ENCODE measurements at regions not wholly inside any gene's neighbourhood (a gene's known extent, or its start where the extent isn't known, plus 50 kb on each side); places are given as distances from the start of the nearest gene placed in this dataset.
"Not testable (repeated sequence)": the region's sequence is repeated elsewhere in the genome, so short reads cannot be mapped to it uniquely, and the experiment has no call there.

DNA sequence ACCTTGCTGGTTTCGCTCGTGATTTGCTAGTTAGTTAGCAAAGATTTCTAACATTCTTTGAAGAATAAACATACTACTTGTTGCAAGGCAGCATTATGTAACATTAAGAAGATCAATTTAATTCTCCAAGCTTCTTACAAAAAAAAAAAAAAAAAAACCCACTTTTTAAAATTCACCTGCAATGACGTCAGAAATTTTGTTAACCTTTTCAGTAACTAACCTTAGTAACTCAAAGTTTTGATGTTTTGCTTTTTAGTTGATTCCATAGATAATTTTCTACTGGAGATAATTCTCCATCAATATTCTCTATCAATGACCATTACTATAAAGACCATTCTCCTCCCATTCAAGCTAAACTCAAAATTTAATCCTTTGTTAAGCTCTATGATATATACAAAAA is 491.8 kb upstream of the TBL1XR1 start:
- no peak for FAIRE-seq

DNA sequence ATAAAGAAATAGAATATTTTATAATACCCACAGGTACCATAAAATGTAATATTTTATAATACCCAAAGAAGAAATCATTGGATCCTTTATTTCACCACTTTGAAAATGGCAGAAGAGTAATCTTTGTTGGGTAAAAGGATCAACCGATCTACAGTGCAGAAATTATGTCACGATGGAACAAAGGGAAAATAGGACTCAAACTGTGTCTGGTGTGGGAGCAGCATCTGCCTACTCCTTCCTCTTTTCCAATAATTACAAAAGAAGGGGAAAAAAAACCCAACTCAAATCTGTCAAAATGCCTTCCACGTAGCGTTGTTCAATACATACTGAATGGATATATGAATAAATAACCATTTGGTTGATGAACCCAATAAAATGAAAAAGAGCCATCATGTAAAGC is 492.6 kb upstream of the TBL1XR1 start:
- no peak for FAIRE-seq

GRCh38 chr3:177690306-177690705 is 493.0 kb upstream of the TBL1XR1 start:
- FAIRE-seq, result no peak

- no peak for FAIRE-seq
Observed at GRCh38 chr3:177692304-177692975, 495.2 kb upstream of the TBL1XR1 start.

DNA sequence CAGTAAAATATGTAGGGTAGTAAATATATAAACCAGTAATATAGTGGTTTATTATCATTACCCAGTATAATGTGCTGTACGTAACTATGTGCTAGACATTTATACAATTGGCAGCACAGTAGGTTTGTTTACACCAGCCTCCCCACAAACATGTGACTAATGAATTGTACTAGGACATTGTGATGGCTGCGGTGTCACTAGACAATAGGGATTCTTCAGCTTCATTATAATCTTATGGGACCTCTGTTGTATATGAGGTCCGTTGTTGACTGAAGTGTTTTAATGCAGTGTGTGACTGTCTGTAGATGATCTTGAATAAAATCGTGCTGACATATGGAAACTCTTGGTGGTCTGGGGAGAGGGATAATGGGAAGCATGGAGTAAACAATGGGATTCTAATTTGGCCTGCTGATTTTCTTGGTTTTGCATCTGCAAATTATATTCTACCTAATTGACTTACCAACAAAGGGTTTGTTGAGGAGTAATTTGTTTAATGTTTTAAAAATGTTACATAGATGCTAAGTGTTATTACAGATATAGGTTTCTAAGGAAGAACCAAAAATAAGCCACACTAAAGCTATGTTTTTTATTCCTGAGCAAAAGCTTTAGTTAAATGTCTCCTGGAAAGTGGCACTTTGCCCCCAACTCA is 496.5 kb upstream of the TBL1XR1 start:
- FAIRE-seq, result no peak

DNA sequence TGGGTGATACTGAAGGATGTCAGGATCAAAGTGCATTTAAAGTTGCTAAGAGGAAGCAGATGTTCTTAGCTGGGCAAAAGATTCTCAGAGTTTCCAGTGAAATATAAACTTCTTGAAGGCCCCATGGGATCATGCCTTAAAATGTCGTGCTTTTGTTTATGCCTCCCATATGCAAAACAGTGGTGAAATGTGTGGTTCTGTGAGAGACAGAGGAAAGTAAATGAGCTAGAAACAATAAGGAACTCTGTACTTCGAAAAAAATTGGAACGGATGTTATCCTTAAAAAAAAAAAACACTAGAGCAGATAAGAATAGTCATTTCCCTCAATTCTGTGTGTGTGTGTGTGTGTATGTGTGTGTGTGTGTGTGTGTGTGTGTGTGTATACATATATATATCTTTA is 497.0 kb upstream of the TBL1XR1 start:
- no peak for FAIRE-seq

GRCh38 chr3:177694951-177695350 is 497.7 kb upstream of the TBL1XR1 start:
- no peak for FAIRE-seq

- FAIRE-seq, result no peak
Observed at GRCh38 chr3:177700117-177700516, 502.8 kb upstream of the TBL1XR1 start.

DNA sequence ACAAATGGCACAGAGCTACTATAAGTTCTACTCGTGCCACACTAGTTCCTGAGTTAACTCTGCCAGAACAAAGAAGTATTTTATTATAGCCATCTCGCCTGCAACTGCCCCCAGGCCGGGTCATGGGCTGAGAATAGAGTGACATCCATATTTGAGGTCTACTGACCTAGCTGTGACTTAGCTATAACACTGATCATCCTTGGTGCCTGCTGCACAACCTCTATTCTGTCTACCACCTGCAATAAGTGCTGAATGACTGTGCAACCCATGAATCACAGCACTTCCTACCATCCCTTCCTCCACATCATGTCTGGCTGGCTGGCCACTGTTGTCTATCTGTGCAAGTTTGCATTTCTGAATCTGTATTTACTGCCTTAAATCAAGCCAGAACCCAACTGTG is 506.5 kb upstream of the TBL1XR1 start:
- no peak for FAIRE-seq

- FAIRE-seq, result no peak
Observed at GRCh38 chr3:177705976-177706823, 508.9 kb upstream of the TBL1XR1 start.

DNA sequence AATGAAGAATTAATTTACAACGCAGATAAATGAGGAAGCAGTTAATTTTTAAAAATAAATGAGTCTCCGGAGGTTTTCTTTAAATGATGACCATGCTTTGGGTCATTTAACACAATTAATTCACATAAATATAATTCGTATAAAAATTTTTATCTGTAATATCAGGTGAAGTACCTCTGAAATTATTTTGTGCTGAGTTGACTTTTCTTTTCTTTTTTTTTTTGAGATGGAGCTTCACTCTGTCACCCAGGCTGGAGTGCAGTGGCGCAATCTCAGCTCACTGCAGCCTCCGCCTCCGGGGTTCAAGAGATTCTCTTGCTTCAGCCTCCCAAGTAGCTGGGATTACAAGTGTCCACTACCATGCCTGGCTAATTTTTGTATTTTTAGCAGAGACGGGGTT is 512.2 kb upstream of the TBL1XR1 start:
- not testable (repeated sequence) for FAIRE-seq

- FAIRE-seq, result no peak
Observed at GRCh38 chr3:177710506-177710905, 513.2 kb upstream of the TBL1XR1 start.

DNA sequence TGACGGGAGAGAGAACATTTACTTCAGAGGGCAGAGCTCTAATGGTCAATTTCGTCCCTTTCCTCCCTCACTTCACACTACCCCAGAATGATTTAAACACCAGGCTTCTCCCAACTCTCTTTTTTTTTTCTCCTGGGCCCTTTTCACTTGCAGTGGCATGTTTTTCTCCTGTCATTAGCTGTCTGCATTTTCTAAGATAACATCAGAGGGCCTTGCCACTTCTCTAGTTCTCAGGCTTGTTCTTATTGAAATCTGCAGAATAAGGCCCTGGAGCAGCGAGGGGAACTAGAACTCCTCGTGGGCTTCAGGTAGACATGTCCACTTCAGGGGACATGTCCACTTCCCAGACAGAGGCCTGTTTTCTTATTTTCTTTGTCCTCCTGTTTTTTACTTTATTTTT is 514.4 kb upstream of the TBL1XR1 start:
- FAIRE-seq, result no peak

DNA sequence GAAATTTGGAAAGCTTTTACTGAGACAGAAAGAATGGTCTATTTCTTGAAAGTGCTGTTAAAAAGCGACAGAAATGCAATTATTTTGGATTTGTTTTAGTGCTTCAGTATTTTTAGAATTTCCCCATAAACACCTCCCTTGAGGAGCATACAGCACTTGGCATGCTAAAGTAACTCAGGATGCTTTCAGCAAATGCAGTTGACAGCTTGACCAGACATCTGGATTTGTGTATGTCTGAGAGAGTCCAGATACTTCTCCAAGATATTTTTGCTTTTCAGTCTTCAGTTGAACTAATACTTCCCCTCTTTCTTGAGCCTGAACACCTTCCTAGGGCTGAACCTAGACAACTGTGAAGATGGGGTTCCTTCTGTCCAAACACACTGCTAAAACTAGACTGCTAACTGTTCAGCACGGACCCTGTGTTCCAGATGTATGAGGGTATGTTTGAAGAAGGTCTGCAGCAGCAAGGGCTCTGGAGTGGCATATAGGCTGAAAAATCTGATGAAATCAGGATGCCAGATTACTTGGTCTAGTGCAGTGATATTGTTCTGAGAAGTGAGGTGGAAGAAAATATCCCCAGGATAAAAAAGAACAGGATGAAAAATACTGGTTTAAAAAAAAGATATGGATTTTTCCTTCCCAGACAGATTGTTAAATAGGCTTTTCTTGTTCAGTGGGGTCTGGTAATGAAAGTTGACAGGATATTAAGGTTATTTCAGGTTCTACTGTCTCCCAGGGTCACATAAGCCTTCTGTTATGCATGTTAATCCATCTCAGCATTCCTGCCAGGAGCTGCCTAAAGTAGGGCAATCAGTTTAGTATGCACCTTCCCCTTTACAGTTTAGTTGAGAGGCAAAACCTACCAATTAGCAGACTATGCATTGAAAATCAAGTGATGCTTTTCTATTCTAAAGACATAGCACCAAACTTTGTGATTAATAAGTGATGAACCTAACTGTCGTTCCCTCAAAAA is 516.9 kb upstream of the TBL1XR1 start:
- no peak for FAIRE-seq

- FAIRE-seq, result no peak
Observed at GRCh38 chr3:177714945-177715344, 517.7 kb upstream of the TBL1XR1 start.

DNA sequence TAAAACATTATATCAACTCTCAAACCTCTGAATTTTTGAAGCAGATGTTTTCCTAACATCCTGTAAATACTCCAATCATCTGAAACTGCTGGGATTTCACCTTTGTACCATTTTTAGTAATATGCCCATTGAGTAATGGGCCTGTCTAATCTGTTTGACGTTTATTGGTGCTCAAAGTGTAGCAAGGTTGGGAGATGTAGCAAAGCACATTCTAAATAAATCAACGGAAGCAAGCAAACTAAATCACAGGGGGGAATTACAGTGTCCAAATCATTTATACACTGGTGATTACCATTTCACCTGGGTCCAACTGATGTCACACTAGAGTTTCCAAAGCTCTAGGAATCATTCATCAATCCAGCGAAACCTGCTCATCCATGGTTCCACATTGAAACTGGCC is 518.7 kb upstream of the TBL1XR1 start:
- no peak for FAIRE-seq

GRCh38 chr3:177720927-177721326 is 523.6 kb upstream of the TBL1XR1 start:
- not testable (repeated sequence) for FAIRE-seq

GRCh38 chr3:177721864-177722785 is 524.8 kb upstream of the TBL1XR1 start:
- FAIRE-seq, result no peak

GRCh38 chr3:177724020-177724638 is 526.8 kb upstream of the TBL1XR1 start:
- FAIRE-seq, result no peak

DNA sequence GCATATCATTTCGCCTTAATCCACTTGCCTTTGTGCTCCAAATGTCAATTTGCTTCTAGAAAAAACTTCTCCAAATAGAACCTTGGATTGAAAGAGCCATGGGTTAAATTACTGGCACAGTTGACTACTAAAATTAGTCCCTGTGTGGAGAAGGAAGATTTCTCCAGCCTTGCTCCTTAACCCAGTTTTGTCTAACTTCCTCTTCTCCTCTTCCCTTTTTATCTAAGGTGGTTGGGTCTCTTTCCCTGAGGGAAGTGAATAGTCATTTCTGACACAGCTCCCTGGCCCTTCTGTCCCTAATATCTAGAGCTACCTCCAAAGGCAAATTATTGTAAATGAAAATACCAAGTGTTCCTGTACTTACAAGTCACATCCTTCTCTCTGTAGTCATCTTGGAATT is 527.9 kb upstream of the TBL1XR1 start:
- FAIRE-seq, result no peak

GRCh38 chr3:177726807-177727206 is 529.5 kb upstream of the TBL1XR1 start:
- FAIRE-seq, result no peak
